Tibial nerve (tissue), 4 donors: ENCODE measurements at regions not wholly inside any gene's neighbourhood (a gene's known extent, or its start where the extent isn't known, plus 50 kb on each side); places are given as distances from the start of the nearest gene placed in this dataset.

Experiments used
- CTCF ChIP-seq, 5 experiments: fragments of 200-600 bp in 3 of 5; fragments of 450-650 bp in 2 of 5; sonication (generic) in 3 of 5; IDR thresholded peaks; one replicate each; pipeline ENCODE4 v1.5.1; 2016 to 2019; ENCODE audit warnings: antibody characterized with exemption in 5 of 5, mild to moderate bottlenecking in 3 of 5, moderate library complexity in 2 of 5
- EP300 ChIP-seq, 2 donors: sonication (generic); formaldehyde crosslinking; IDR thresholded peaks; one replicate each; pipeline ENCODE4 v1.6.1; 2017; ENCODE audit warnings: antibody characterized with exemption in 2 of 2, mild to moderate bottlenecking in 1 of 2
- POLR2A ChIP-seq, 2 donors: fragments of 450-650 bp; IDR thresholded peaks; one replicate each; pipeline ENCODE4 v1.6.1; 2017; ENCODE audit warnings: antibody characterized with exemption in 2 of 2, mild to moderate bottlenecking in 2 of 2, moderate library complexity in 2 of 2

- no peak for TF ChIP-seq CTCF (IDR thresholded peaks at IDR 0.05)
- TF ChIP-seq EP300 (IDR thresholded peaks at IDR 0.05), result no peak
- TF ChIP-seq POLR2A (IDR thresholded peaks at IDR 0.05), result no peak
These were observed 745.6 kb upstream of the MARCKS start for GRCh38 chr6:113111550-113111949.
